Retina (tissue), 1 donor: ENCODE measurements at regions not wholly inside any gene's neighbourhood (a gene's known extent, or its start where the extent isn't known, plus 50 kb on each side); places are given as distances from the start of the nearest gene placed in this dataset.

ENCODE experiments used
- DNase-seq: peaks from one replicate; pipeline ENCODE4 v3.0.0-alpha.2; 2016

- DNase-seq = no peak
Measured at GRCh38 chr1:68969441-68969840, 472.6 kb upstream of the DEPDC1 start.

GRCh38 chr1:68970571-68970970 lies 473.7 kb upstream of the DEPDC1 start:
- no peak for DNase-seq

DNA sequence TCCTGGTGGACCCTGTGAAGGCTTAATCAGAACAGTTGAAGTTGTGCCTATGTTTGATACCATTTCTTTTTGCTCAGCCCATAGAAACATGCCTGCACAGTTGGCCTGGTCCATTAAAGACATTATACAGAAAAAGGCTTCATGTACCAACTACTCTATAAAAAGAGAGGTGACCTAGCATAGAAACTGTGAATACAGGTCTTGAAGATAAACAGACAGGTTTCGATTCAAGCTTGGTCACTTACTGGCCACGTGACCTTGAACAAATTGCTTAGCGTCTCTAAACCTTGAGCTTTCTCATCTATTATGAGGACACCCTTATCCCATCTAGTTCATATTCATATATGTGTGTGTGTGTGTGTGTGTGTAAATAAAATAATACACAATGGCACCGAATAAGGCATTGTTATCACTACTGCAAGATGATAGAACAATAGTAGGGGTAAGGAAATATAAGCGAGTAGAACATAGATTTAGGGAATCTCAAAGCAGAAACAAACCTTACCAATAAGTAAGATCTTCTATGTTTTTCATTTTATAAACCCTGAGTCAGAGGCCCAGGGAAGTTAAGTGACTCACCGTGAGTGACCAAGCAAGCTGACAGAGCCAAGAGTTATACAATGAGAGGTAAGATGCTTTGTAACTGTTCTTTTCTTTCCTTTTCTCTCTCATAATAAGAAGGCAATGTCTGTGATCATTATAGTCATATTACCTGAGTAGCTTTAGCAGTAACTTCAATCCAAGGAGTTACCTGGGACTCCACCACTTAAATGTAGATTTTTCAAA lies 476.8 kb upstream of the DEPDC1 start:
- DNase-seq = no peak

DNA sequence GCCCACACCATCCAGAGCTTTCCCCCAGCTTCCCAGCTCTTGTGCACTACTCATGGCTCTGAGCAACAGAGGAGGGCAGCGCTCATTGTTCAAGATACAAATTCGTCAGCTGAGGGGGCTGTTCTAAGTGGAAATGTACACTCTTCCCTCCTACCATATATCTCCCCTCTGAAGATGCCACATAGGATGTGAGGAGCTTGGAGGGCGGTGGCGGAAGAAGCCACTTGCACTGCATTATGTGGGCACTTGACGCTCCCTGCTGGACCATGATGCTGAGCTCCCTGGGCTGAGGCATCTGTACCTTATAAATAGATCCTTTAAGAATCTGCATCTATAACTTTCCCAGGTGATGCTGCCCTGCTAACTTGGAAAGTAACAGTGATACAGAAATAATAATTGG lies 477.6 kb upstream of the DEPDC1 start:
- no peak for DNase-seq

- DNase-seq = peak; percentile 69
Measured at GRCh38 chr1:68975212-68975933, 478.5 kb upstream of the DEPDC1 start.

DNA sequence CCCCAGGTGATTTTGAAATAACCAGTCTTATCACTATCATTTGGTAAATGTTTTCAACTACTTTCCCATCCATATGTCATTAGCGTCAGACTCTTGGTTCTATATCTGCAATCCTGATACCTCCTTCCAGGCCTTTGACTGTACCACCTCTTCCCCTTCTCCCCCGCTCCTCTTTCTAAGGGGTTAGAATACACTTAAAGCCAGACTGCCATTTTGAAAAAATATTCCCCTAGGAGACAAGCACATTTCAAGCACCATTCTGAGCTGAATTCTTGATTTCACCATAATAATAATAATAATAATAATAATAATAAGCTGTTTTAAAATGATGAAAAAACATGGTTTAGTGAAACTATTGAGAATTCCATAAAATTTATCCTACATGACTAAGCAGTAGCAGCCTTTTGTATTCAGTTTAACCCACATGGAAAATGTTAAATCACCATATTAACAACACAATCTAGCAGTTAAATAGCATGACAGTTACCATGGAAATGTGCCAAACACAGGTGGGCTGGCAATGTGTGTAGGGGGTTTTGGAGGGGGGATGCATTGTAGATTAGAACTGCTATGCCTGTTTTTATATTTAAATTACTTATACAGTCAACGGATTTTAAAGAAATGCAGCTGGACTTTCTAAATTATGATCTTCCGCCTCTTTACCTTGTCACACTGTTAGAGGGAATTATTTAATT lies 480.2 kb upstream of the DEPDC1 start:
- DNase-seq = no peak

GRCh38 chr1:68979891-68980290 lies 483.0 kb upstream of the DEPDC1 start:
- no peak for DNase-seq

GRCh38 chr1:68984289-68984688 lies 487.4 kb upstream of the DEPDC1 start:
- no peak for DNase-seq

- DNase-seq = no peak
Measured at GRCh38 chr1:68994096-68994495, 497.2 kb upstream of the DEPDC1 start.

DNA sequence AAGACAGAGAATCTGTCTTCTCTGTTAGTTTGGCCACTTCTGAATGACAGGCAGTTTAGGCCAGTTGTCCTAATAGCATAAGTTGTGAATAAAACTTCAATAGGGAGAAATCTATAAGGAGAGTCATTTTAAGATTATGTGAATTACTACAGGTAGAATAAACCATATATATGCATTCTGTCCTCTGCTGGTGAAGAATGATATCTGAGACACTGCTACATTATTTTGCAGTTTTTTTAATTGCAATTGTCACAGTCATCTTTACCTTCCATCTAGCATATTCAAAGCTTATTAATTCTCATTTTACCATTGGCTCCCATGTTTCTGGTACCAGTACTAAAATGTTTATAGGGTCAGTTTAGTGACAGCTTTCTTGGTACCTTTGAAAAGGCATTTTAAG lies 519.6 kb upstream of the DEPDC1 start:
- no peak for DNase-seq

- DNase-seq = no peak
Measured at GRCh38 chr1:69029649-69030048, 532.8 kb upstream of the DEPDC1 start.

- no peak for DNase-seq
Measured at GRCh38 chr1:69038379-69038778, 529.3 kb upstream of the LRRC7 start.

DNA sequence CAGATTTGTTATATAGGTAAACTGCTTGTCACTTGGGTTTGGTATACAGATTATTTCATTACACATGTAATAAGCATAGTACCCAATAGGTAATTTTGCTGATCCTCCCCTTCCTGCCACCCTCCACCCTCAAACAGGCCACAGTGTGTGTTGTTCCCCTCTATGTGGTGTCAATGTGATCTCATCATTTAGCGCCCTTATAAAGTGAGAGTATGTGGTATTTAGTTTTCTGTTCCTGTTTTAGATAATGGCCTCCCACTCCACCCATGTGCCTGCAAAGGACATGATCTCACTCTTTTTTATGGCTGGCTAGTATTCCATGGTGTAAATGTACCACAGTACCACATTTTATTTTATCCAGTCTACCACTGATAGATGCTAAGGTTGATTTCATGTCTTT lies 522.1 kb upstream of the LRRC7 start:
- no peak for DNase-seq

GRCh38 chr1:69055194-69055593 lies 512.5 kb upstream of the LRRC7 start:
- DNase-seq = no peak

- no peak for DNase-seq
Measured at GRCh38 chr1:69058454-69058853, 509.3 kb upstream of the LRRC7 start.

DNA sequence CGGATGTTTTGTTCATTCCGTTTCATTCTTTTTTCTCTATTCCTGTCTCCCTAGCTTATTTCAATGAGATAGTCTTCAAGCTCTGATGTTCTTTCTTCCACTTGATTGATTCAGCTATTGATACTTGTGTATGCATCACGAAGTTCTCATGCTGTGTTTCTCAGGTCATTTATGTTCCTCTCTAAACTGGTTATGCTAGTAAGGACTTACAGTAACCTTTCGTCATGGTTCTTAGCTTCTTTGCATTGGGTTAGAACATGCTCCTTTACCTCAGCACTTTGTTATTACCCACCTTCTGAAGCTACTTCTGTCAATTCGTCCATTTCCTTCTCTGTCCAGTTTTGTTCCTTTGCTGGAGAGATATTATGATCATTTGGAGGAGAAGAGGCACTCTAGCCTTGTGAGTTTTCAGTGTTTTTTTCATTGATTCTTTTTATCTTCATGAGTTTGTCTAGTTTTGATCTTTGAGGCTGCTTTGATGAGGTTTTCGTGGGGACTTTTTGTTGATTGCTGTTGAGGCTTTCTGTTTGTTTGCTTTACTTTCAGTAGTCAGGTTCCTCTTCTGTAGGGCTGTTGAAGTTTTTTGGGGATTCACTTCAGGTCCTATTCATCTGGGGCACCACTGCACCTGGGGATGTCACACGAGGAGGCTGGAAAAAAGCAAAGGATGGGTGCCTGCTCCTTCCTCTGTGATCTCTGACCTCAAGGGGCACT lies 496.9 kb upstream of the LRRC7 start:
- DNase-seq = no peak

GRCh38 chr1:69073176-69073575 lies 494.5 kb upstream of the LRRC7 start:
- DNase-seq = no peak

DNA sequence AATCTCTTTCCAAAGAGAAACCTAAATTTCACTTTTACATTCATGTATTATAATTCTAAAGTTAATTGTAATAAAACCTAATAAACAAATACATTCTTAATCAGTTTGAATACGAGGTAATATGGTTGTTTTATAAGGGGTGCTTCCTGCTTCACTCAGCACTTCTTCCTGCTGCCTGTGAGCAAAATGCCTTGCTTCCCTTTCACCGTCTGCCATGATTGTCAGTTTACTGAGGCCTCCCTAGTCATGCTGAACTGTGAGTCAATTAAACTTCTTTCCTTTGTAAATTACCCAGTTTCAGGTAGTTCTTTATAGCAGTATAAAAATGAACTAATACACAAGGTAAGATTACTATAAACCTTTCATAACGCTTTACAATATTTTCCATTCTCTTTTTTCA lies 491.1 kb upstream of the LRRC7 start:
- DNase-seq = no peak

GRCh38 chr1:69077198-69077597 lies 490.5 kb upstream of the LRRC7 start:
- DNase-seq = no peak

DNA sequence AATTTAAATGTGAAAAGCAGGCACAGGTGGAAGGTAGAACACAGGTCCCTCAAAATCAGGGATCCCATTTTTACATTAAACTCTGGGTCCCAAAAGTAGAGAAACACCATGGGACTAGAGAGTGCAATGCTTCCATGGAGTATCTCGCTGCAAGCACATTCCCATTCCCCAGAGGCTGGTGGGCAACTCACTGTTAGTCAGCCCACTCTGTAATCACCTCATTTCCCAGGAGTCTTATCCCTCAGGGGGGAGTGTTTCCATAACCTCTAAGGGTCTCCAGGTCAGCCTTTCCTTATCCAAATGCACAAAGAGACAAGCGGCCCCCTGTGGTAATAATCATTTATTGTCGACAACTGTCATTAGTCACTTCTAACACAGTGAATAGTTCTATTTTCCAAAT lies 490.1 kb upstream of the LRRC7 start:
- DNase-seq = no peak

DNA sequence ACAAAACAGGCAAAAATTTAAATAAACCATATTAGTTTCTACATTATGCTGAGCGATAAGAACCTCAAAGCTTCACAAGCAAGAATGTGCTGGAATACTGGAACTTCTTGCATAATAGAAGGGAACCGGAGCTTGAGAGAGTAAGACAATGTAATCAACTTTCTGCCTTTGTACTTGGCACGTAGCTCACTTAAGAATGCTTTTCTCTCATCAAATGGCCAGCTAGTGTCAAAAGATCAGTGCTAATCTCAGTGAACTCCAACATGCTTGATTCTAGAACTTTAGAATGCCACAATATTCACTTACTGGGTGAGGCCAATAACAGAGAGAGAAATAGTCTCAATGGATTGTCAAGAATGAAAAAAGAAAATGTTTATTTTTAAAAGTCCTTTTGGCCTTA lies 486.1 kb upstream of the LRRC7 start:
- DNase-seq = no peak

DNA sequence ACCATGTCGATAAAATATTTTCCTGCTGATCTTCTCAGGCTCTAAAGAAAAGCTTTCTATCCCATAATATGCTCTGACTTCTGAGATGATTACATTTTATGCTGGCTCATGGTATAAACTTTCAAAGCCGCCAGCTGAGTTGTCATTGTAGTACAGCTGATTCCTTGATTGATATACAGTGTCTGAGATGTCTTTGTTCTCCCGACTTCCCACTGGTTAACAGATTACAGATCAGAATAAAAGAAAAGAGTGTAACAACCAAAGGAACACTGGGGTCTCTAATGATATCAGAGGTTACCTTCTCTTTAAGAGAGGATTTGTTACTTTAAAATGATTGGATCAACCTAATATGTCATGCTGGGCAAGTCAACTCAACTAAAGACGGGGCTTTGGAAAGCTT lies 485.4 kb upstream of the LRRC7 start:
- no peak for DNase-seq

DNA sequence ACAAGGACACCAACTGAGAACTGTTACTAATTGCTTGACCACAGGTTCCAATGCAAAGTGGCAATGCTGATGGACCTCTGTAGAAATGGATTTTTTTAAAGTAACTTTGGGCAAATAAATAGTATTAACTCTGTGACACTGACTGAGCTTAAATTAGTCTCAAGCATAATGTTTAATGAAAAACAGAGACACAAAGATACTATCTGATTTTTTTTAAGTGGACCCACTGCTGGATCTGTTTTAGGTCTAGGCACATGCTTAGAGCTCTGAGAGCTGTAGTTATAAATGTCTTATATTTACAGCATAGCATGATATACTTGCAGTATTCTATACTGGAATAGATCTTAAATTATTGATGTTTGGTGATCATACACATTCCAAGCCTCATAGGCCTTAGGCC lies 481.6 kb upstream of the LRRC7 start:
- DNase-seq = no peak
